ENCODE measurements at regions not wholly inside any gene's neighbourhood (a gene's known extent, or its start where the extent isn't known, plus 50 kb on each side); places are given as distances from the start of the nearest gene placed in this dataset.

GRCh38 chr4:123037804-123038203 is 115.4 kb upstream of the NUDT6 start:
- TF ChIP-seq, protein P1, sequence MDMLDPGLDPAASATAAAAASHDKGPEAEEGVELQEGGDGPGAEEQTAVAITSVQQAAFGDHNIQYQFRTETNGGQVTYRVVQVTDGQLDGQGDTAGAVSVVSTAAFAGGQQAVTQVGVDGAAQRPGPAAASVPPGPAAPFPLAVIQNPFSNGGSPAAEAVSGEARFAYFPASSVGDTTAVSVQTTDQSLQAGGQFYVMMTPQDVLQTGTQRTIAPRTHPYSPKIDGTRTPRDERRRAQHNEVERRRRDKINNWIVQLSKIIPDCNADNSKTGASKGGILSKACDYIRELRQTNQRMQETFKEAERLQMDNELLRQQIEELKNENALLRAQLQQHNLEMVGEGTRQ (IDR thresholded peaks at IDR 0.05), result no peak
- TF ChIP-seq RAD21 (conservative IDR thresholded peaks at IDR 0.05 in 1 of 2, IDR thresholded peaks at IDR 0.05 in 1 of 2) (no peak), HEYL (CRISPR knock-in tag; IDR thresholded peaks at IDR 0.05) (no peak), EP300 (IDR thresholded peaks at IDR 0.05) (no peak), SREBF2 (IDR thresholded peaks at IDR 0.05) (no peak), PHF8 (IDR thresholded peaks at IDR 0.05; ENCODE audit: borderline replicate concordance, low read depth) (no peak), RARB (CRISPR knock-in tag; IDR thresholded peaks at IDR 0.05) (no peak), E2F6 (IDR thresholded peaks at IDR 0.05; ENCODE audit: borderline replicate concordance, low read depth) (no peak), ESRRA (IDR thresholded peaks at IDR 0.05; ENCODE audit: borderline replicate concordance, low read length) (no peak), POLR2AphosphoS2 (conservative IDR thresholded peaks at IDR 0.05; ENCODE audit: low read length) (no peak), TP53 (CRISPR knock-in tag; IDR thresholded peaks at IDR 0.05) (no peak), HMGXB4 (CRISPR knock-in tag; IDR thresholded peaks at IDR 0.05; ENCODE audit: borderline replicate concordance) (no peak)
- TF ChIP-seq, protein P2, sequence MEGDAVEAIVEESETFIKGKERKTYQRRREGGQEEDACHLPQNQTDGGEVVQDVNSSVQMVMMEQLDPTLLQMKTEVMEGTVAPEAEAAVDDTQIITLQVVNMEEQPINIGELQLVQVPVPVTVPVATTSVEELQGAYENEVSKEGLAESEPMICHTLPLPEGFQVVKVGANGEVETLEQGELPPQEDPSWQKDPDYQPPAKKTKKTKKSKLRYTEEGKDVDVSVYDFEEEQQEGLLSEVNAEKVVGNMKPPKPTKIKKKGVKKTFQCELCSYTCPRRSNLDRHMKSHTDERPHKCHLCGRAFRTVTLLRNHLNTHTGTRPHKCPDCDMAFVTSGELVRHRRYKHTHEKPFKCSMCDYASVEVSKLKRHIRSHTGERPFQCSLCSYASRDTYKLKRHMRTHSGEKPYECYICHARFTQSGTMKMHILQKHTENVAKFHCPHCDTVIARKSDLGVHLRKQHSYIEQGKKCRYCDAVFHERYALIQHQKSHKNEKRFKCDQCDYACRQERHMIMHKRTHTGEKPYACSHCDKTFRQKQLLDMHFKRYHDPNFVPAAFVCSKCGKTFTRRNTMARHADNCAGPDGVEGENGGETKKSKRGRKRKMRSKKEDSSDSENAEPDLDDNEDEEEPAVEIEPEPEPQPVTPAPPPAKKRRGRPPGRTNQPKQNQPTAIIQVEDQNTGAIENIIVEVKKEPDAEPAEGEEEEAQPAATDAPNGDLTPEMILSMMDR (IDR thresholded peaks at IDR 0.05), result no peak
- TF ChIP-seq, protein P3, sequence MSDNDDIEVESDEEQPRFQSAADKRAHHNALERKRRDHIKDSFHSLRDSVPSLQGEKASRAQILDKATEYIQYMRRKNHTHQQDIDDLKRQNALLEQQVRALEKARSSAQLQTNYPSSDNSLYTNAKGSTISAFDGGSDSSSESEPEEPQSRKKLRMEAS (IDR thresholded peaks at IDR 0.05), result no peak
